GM18951 (cell line): ENCODE measurements at regions not wholly inside any gene's neighbourhood (a gene's known extent, or its start where the extent isn't known, plus 50 kb on each side); places are given as distances from the start of the nearest gene placed in this dataset.

ENCODE experiments used
- POLR2A ChIP-seq: IDR thresholded peaks from 4 replicates; pipeline ENCODE4 v1.6.1; 2011; ENCODE audit warnings: mild to moderate bottlenecking; ENCODE audit not compliant: insufficient read length, insufficient read depth; ENCODE audit errors: extremely low read depth
- in situ Hi-C: fragments of 300-500 bp; cut with MboI; formaldehyde crosslinking; loops from one replicate; pipeline ENCODE4 v1.12.0; 2022; ENCODE audit warnings: low sequenced_read_pairs, mixed read lengths, inconsistent platforms; ENCODE audit not compliant: unreplicated experiment

- in situ Hi-C loops: no loop called here
- TF ChIP-seq POLR2A: no peak
Measured at GRCh38 chr21:35681946-35682345, 378.4 kb downstream of the SETD4 start.

- in situ Hi-C loops: no loop called here
- no peak for TF ChIP-seq POLR2A
Measured at GRCh38 chr21:35679076-35679475, 381.2 kb downstream of the SETD4 start.

- in situ Hi-C loops: no loop called here
- TF ChIP-seq POLR2A: no peak
Measured at GRCh38 chr21:35678393-35678792, 381.9 kb downstream of the SETD4 start.

- TF ChIP-seq POLR2A: no peak
- in situ Hi-C loops: no loop called here
Measured at GRCh38 chr21:35677298-35677841, 383.0 kb downstream of the SETD4 start.

GRCh38 chr21:35674895-35675470 lies 385.3 kb downstream of the SETD4 start:
- in situ Hi-C loops: no loop called here
- no peak for TF ChIP-seq POLR2A

- in situ Hi-C loops: no loop called here
- no peak for TF ChIP-seq POLR2A
Measured at GRCh38 chr21:35674091-35674671, 386.1 kb downstream of the SETD4 start.

- in situ Hi-C loops: no loop called here
- TF ChIP-seq POLR2A: no peak
Measured at GRCh38 chr21:35672313-35672712, 388.0 kb downstream of the SETD4 start.

GRCh38 chr21:35664683-35665082 lies 395.6 kb downstream of the SETD4 start:
- no peak for TF ChIP-seq POLR2A
- in situ Hi-C loops: no loop called here

GRCh38 chr21:35663856-35664606 lies 396.3 kb downstream of the SETD4 start:
- in situ Hi-C loops: no loop called here
- no peak for TF ChIP-seq POLR2A

- in situ Hi-C loops: no loop called here
- TF ChIP-seq POLR2A: no peak
Measured at GRCh38 chr21:35658242-35658641, 402.1 kb downstream of the SETD4 start.

- no peak for TF ChIP-seq POLR2A
- in situ Hi-C loops: no loop called here
Measured at GRCh38 chr21:35652872-35653271, 407.5 kb downstream of the SETD4 start.

- in situ Hi-C loops: no loop called here
Measured at GRCh38 chr21:35652196-35652595, 408.1 kb downstream of the SETD4 start.

GRCh38 chr21:35651196-35651595 lies 409.1 kb downstream of the SETD4 start:
- in situ Hi-C loops: no loop called here
- TF ChIP-seq POLR2A: no peak

More at GRCh38 chr21:35652196-35652595, 408.1 kb downstream of the SETD4 start:
- no peak for TF ChIP-seq POLR2A

- no peak for TF ChIP-seq POLR2A
- in situ Hi-C loops: no loop called here
Measured at GRCh38 chr21:35649186-35649585, 411.1 kb downstream of the SETD4 start.
